ENCODE measurements at regions not wholly inside any gene's neighbourhood (a gene's known extent, or its start where the extent isn't known, plus 50 kb on each side); places are given as distances from the start of the nearest gene placed in this dataset.

DNA sequence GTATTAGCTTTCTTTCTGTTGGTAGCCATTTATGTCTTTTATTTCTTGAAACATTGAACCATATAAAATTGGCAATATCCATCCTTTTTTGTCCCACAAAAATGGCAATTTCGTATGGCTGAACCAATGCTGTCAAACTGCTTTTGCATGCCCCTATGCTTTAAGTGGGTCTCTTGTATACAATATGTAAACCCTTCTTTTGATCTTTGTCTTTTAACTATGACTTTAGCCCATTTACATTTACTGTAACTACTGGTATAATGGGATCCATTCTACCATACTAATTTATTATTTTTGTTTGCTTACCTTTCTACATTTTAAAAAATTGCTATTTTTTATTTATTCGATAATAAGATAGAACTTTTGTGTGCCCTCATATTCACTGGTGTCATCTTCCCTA, 93.4 kb downstream of the TENT4A start:
- DNase-seq (ENCODE audit: low read depth in 3 of 3): no peak

GRCh38 chr5:6808462-6808861, 95.2 kb downstream of the TENT4A start:
- DNase-seq (ENCODE audit: low read depth in 3 of 3): no peak

DNA sequence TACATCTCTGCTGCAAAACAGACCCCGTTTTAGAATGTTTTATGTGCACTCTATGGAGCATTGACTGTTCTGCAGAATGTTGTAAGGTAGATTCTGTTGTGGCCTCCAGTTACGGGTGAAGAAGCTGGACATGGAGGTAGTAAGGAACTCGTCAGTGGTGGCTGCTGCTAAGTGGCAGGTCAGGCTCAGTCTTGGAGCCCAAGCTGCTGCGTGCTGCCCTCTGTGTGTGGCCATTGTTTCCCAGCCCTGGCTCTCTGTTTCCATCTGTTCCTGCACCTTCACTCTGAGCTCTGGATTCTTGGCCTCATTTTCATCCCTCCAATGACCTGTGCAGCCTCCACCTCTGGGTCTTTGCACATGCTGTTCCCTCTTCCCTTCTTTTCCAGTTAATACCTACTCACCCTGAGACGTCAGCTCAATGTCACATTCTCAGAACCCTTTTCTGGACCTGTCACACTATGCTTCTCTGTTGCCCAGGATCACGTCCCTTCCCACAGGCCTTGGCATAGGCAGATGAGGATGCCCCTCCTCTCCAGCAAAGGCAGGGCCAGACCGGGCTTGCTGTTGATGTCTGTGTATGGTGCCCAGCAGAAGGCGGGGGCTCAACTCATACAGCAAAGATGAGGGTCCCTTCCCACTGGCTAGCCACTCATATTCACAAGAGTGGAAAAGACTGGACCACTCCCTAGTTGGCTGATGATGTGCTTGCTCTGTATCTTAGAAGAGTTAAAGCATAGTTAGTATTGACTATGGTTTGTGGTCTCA, 97.6 kb downstream of the TENT4A start:
- DNase-seq (ENCODE audit: low read depth in 3 of 3): no peak

DNA sequence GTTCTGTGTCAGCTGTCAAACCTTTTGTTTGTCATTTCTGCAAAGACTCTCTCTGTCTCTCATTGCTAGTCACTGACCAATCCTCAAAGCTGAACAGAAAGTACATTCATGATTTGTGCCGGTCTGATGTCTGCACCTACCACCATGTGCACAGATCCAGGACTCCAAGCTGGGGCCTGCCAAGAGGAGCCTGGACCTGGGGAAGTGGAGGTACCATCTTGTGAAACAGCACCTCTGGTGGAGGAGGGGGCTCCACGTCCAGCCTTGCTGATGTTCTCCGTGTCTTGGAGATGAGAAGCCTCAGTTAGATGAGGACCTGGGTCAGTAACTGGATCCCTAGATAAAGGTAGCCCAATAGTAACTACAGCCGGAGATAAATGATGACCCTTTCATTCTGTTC, 98.9 kb downstream of the TENT4A start:
- DNase-seq (ENCODE audit: low read depth in 3 of 3): no peak

GRCh38 chr5:6812800-6813731, 99.8 kb downstream of the TENT4A start:
- DNase-seq (ENCODE audit: low read depth in 3 of 3): no peak

DNA sequence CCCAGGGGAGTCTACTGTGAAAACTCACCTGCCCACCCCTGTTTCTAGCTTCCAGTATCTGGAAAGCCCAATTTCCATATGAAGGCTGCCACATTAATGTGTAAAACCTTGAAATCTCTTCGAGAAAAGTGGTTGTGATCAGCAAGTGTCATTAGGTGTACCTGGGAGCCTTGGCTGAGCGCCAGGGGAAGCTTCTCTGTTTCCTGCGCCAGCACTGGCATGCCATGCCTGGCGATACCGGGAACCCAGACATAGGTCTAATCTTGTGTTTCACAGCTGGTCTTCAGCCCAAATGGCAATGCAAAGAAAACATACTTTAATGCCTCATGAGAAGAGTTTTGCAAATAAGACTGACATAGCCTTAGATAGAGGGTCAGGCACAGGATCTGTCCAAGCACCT, 101.6 kb downstream of the TENT4A start:
- DNase-seq (ENCODE audit: low read depth in 3 of 3): no peak

DNA sequence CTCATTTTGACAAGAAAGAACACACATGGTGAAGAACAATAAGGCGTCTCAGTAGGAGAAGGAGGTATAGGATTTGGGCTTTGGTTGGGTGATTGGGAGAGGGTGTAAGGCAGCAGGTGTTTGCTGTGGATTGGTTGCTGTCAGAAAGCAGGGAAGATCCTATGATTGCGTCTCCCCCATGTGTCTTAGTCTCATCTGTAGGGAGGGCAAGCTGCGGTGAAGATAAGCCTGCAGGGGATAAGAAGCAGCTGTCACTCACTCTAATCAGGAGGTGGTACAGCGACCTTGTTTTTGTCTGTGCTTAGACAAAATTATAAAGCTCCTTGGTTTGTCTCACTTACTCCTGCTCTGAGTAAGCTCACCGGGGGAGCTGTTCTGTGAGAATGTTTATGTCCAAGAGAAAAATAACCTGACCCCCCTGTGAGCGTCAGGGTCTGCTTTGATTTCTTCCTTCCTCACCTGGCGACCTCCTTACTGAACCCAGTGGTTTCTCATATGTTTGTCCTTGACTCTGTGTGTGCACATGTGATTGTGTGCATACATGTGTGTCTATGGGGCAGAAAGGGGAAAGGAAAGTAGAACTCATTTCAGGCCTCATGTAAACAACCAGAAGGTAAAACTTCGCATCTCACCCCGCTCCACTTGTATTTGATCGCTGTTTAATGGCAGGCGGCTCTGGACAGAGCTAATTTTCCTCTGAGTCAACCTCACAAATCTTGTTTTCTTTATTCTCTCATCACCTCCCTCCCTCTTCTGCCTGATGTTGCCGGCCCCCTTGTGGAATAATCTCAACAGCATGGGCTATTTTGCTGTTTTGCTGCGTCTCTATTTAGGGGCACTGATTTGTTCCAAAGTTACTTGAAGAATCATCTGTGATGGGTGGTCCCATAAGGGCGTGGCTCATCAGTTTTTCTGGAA, 105.6 kb downstream of the TENT4A start:
- DNase-seq (ENCODE audit: low read depth in 3 of 3): no peak

GRCh38 chr5:6819521-6819920, 106.3 kb downstream of the TENT4A start:
- no peak for DNase-seq (ENCODE audit: low read depth in 3 of 3)

DNA sequence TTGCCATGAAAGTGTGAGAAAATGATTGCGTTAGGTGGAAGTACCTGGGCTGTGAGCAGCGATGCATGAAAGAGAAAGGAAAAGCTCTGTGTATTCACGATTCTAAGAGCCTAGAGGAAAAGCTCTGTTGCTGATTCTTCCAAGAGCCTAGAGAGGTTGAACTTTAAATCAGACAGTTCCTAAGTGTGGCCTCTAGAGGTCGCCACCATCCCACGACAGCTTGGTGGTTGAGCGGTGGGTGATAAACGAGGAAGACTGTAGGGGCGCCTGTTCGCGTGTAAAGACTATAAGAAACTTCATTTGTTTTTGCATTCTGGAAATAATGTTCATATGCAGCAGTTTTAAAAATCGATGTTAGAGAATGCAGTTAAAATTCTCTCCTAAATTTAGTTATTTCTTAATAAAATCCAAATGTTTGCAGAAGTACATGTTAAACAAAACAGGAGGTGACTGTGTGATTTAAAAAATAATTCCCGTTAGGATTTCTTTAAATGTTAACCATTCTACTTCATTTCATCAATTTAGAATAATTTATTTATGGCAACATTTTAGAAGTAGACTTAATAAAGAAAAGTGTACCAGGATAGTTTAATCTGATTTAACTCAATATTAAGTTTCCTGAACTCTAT, 107.7 kb downstream of the TENT4A start:
- peak in 2 of 3 experiments; percentile 17 to 42 for DNase-seq (ENCODE audit: low read depth in 3 of 3)

DNA sequence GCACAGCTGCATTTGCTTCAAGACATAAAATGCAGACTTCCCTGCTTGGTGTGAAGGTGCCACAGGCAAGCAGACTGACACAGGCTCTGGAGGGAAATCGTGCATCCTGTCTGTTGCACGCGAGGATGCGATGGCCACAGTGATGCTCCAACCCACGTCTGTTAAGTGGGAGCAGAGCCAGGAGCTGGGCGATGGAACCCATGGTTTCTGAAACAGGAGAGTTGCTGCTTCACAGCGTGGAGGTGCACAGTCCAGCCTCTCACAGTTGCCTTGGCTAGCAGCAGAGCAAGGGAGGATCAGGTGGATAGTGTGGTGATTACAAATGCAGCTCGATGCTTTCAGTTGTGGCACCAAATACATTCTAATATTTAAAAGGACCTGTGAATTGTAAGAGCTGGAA, 108.8 kb downstream of the TENT4A start:
- no peak for DNase-seq (ENCODE audit: low read depth in 3 of 3)

GRCh38 chr5:6822556-6823343, 109.5 kb downstream of the TENT4A start:
- DNase-seq (ENCODE audit: low read depth in 3 of 3): no peak

DNA sequence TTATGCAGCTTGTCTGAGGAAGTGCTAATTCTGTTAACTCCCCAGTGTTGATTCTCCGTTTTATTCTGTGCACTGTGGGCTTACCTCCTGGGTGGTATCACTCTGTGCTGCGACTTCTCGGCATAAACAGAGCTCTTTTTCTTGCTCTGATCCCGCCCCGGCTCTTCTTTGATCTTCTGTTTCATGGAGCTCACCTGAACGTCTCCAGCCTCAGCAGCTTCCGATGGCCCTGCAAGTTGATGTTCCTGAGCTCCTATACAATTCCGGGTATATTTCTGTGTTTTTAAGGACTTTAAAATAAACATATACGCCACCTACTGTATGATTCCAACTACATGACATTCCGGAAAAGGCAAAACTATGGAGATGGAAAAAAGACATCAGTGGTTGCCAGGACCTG, 110.8 kb downstream of the TENT4A start:
- no peak for DNase-seq (ENCODE audit: low read depth in 3 of 3)

GRCh38 chr5:6825678-6826244, 112.5 kb downstream of the TENT4A start:
- no peak for DNase-seq (ENCODE audit: low read depth in 3 of 3)

DNA sequence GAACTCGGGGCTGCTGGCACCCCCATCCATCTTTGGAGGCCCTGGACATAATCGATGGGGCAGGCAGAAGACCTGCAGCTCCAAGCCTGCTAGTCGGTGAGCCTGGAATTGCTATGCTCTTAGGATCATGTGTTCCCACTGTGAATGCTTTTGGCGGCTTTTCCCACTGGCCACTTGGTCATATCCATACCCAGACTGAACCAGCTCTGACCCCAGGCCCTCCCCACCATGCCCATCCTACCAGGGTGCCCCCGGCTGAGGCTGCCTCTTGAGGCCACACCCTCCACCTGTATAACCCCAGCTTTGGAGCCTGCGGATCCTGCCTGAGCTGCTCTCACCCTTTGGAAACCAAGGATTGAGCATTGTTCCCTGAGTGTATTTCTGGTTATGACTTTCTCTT, 113.5 kb downstream of the TENT4A start:
- DNase-seq (ENCODE audit: low read depth in 3 of 3): no peak

- peak in 2 of 3 experiments; percentile 37 to 43 for DNase-seq (ENCODE audit: low read depth in 3 of 3)
These were observed 114.4 kb downstream of the TENT4A start for GRCh38 chr5:6827526-6828219.

- peak in 2 of 3 experiments; percentile 45 to 48 for DNase-seq (ENCODE audit: low read depth in 3 of 3)
These were observed 116.0 kb downstream of the TENT4A start for GRCh38 chr5:6829150-6829784.

- no peak for DNase-seq (ENCODE audit: low read depth in 3 of 3)
These were observed 117.5 kb downstream of the TENT4A start for GRCh38 chr5:6830643-6831239.

Data from stimulated activated CD4-positive, alpha-beta T cell treated with anti-CD3 and anti-CD28 coated beads, TNF-alpha, amount 100 ng/mL, for 24 hours (primary cell).